GM23338 (cell line): ENCODE measurements at regions not wholly inside any gene's neighbourhood (a gene's known extent, or its start where the extent isn't known, plus 50 kb on each side); places are given as distances from the start of the nearest gene placed in this dataset.

Experiments
- CREB1 ChIP-seq: fragments of 250-450 bp; sonication (Bioruptor Pico); IDR thresholded peaks from 2 replicates; pipeline ENCODE4 v1.5.0; 2020; ENCODE audit warnings: low read depth, mild to moderate bottlenecking, moderate library complexity
- EZH2 ChIP-seq: fragments of 200-600 bp; sonication (generic); IDR thresholded peaks from one replicate; pipeline ENCODE4 v1.8.0; 2017; ENCODE audit warnings: antibody characterized with exemption, mild to moderate bottlenecking, low read depth; ENCODE audit not compliant: unreplicated experiment
- EZH2phosphoT487 ChIP-seq: fragments of 200-600 bp; sonication (generic); IDR thresholded peaks from one replicate; pipeline ENCODE4 v1.8.1; 2018; ENCODE audit warnings: antibody characterized with exemption; ENCODE audit not compliant: unreplicated experiment
- JUNB ChIP-seq: IDR thresholded peaks from one replicate; pipeline ENCODE4 v1.6.1; 2016; ENCODE audit warnings: antibody characterized with exemption; ENCODE audit not compliant: unreplicated experiment
- NANOG ChIP-seq: IDR thresholded peaks from 2 replicates; pipeline ENCODE4 v1.6.1; 2016; ENCODE audit warnings: antibody characterized with exemption, borderline replicate concordance
- POLR2AphosphoS5 ChIP-seq: IDR thresholded peaks from 2 replicates; pipeline ENCODE4 v1.6.1; 2016; ENCODE audit warnings: antibody characterized with exemption, low read depth
- STAT1 ChIP-seq: IDR thresholded peaks from one replicate; pipeline ENCODE4 v1.6.1; 2016; ENCODE audit warnings: antibody characterized with exemption; ENCODE audit not compliant: unreplicated experiment
- ZNF114 ChIP-seq: fragments of 250-450 bp; sonication (Bioruptor Pico); IDR thresholded peaks from 2 replicates; pipeline ENCODE4 v1.5.0; 2020; ENCODE audit warnings: mild to moderate bottlenecking, moderate library complexity
- ZNF331 ChIP-seq: fragments of 250-450 bp; sonication (Bioruptor Pico); IDR thresholded peaks from 2 replicates; pipeline ENCODE4 v1.5.0; 2020; ENCODE audit warnings: low read depth, mild to moderate bottlenecking, moderate library complexity
- ZNF462 ChIP-seq: fragments of 250-450 bp; sonication (Bioruptor Pico); IDR thresholded peaks from 2 replicates; pipeline ENCODE4 v1.5.0; 2020; ENCODE audit warnings: mild to moderate bottlenecking, moderate library complexity
- TF ChIP-seq, protein P1 (sequence below), 2 experiments: fragments of 200-600 bp in 1 of 2; sonication (generic) in 1 of 2; conservative IDR thresholded peaks; 2 replicates each; pipeline versions ENCODE4 v1.5.1 to v1.6.1; 2016 to 2017; ENCODE audit warnings: antibody characterized with exemption in 2 of 2, low read depth in 2 of 2, mild to moderate bottlenecking in 2 of 2, moderate library complexity in 1 of 2
- TF ChIP-seq, protein P2 (sequence below): IDR thresholded peaks from 2 replicates; pipeline ENCODE4 v1.6.1; 2016; ENCODE audit warnings: antibody characterized with exemption
- TF ChIP-seq, protein P3 (sequence below): IDR thresholded peaks from one replicate; pipeline ENCODE4 v1.6.1; 2018; ENCODE audit warnings: antibody characterized with exemption; ENCODE audit not compliant: unreplicated experiment

DNA sequence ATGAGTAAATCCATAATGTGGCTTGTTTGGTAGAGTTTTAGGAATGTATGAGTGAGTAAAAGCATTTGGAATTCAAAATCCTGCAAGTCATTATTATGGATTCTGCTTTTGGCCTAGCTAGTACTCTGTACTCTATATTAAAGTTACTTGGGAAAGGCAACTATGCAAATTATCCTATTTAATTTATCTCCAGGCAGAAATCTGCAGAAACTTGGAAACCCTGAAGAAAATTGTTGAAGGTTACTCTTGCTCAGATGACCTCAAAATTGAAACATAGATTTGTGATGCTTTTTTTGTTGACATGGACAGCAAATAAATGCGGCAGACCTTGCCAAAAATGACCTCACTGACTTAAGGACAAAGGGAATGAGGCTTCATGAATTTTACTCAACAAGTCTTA, 477.1 kb upstream of the EYS start:
- TF ChIP-seq EZH2 (no peak), POLR2AphosphoS5 (no peak), EZH2phosphoT487 (no peak), JUNB (no peak), ZNF462 (CRISPR knock-in tag) (no peak), CREB1 (no peak), STAT1 (no peak), ZNF114 (CRISPR knock-in tag) (no peak), NANOG (no peak), ZNF331 (CRISPR knock-in tag) (no peak)
- TF ChIP-seq, protein P1, sequence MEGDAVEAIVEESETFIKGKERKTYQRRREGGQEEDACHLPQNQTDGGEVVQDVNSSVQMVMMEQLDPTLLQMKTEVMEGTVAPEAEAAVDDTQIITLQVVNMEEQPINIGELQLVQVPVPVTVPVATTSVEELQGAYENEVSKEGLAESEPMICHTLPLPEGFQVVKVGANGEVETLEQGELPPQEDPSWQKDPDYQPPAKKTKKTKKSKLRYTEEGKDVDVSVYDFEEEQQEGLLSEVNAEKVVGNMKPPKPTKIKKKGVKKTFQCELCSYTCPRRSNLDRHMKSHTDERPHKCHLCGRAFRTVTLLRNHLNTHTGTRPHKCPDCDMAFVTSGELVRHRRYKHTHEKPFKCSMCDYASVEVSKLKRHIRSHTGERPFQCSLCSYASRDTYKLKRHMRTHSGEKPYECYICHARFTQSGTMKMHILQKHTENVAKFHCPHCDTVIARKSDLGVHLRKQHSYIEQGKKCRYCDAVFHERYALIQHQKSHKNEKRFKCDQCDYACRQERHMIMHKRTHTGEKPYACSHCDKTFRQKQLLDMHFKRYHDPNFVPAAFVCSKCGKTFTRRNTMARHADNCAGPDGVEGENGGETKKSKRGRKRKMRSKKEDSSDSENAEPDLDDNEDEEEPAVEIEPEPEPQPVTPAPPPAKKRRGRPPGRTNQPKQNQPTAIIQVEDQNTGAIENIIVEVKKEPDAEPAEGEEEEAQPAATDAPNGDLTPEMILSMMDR (conservative IDR thresholded peaks at IDR 0.05; ENCODE audit: low read depth in 2 of 2), result no peak
- TF ChIP-seq, protein P2, sequence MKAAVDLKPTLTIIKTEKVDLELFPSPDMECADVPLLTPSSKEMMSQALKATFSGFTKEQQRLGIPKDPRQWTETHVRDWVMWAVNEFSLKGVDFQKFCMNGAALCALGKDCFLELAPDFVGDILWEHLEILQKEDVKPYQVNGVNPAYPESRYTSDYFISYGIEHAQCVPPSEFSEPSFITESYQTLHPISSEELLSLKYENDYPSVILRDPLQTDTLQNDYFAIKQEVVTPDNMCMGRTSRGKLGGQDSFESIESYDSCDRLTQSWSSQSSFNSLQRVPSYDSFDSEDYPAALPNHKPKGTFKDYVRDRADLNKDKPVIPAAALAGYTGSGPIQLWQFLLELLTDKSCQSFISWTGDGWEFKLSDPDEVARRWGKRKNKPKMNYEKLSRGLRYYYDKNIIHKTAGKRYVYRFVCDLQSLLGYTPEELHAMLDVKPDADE, result no peak
- TF ChIP-seq, protein P3, sequence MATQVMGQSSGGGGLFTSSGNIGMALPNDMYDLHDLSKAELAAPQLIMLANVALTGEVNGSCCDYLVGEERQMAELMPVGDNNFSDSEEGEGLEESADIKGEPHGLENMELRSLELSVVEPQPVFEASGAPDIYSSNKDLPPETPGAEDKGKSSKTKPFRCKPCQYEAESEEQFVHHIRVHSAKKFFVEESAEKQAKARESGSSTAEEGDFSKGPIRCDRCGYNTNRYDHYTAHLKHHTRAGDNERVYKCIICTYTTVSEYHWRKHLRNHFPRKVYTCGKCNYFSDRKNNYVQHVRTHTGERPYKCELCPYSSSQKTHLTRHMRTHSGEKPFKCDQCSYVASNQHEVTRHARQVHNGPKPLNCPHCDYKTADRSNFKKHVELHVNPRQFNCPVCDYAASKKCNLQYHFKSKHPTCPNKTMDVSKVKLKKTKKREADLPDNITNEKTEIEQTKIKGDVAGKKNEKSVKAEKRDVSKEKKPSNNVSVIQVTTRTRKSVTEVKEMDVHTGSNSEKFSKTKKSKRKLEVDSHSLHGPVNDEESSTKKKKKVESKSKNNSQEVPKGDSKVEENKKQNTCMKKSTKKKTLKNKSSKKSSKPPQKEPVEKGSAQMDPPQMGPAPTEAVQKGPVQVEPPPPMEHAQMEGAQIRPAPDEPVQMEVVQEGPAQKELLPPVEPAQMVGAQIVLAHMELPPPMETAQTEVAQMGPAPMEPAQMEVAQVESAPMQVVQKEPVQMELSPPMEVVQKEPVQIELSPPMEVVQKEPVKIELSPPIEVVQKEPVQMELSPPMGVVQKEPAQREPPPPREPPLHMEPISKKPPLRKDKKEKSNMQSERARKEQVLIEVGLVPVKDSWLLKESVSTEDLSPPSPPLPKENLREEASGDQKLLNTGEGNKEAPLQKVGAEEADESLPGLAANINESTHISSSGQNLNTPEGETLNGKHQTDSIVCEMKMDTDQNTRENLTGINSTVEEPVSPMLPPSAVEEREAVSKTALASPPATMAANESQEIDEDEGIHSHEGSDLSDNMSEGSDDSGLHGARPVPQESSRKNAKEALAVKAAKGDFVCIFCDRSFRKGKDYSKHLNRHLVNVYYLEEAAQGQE, result no peak
